PC-3 (cell line): ENCODE measurements at regions not wholly inside any gene's neighbourhood (a gene's known extent, or its start where the extent isn't known, plus 50 kb on each side); places are given as distances from the start of the nearest gene placed in this dataset.

Experiments
- ATAC-seq: fragments of 200-7000 bp; cut with Tn5 transposase; 2 replicates; pipeline ENCODE4 v1.9.1; 2020; ENCODE audit warnings: mild to moderate bottlenecking, moderate library complexity
- BruUV-seq: library from RNA; stranded (reverse); fragments of 400-500 nt; replicated peaks from 2 replicates; lab custom pipeline; 2021; lab: Mats Ljungman, UMichigan
- CTCF ChIA-PET: fragments of 300-600 bp; sonication (Branson Sonifier 250); formaldehyde crosslinking; loops from one replicate; lab custom pipeline; 2022; ENCODE audit warnings: antibody characterized with exemption; lab: Charles Lee
- POLR2A ChIA-PET: fragments of 300-600 bp; sonication (Branson Sonifier 250); formaldehyde crosslinking; loops from one replicate; lab custom pipeline; 2022; ENCODE audit warnings: antibody characterized with exemption; ENCODE audit not compliant: unreplicated experiment; lab: Charles Lee
- DNase-seq: peaks from one replicate; pipeline ENCODE4 v3.0.0-alpha.2; 2015
- H2AFZ ChIP-seq: fragments of 300-600 bp; sonication (generic); 2 replicates; pipeline ENCODE4 v1.6.0; 2016; ENCODE audit warnings: antibody characterized with exemption, low read length
- H3F3A ChIP-seq: fragments of 300-600 bp; sonication (generic); one replicate; pipeline ENCODE4 v1.6.0; 2017; ENCODE audit warnings: antibody characterized with exemption, low read length, control low read depth, mild to moderate bottlenecking; ENCODE audit not compliant: unreplicated experiment
- H3K27ac ChIP-seq: fragments of 300-600 bp; sonication (generic); 2 replicates; pipeline ENCODE4 v1.5.1; 2016; ENCODE audit warnings: mild to moderate bottlenecking, low read length
- H3K27me3 ChIP-seq: fragments of 300-600 bp; sonication (generic); 2 replicates; pipeline ENCODE4 v1.6.1; 2016; ENCODE audit warnings: low read length, mixed read lengths
- H3K36me3 ChIP-seq: fragments of 300-600 bp; sonication (generic); 2 replicates; pipeline ENCODE4 v1.6.1; 2016; ENCODE audit warnings: low read depth, mixed run types, low read length, mixed read lengths
- H3K4me1 ChIP-seq: fragments of 300-600 bp; sonication (generic); 2 replicates; pipeline ENCODE4 v1.5.1; 2016; ENCODE audit warnings: low read length; ENCODE audit not compliant: insufficient read depth
- H3K4me2 ChIP-seq: fragments of 300-600 bp; sonication (generic); 2 replicates; pipeline ENCODE4 v1.6.0; 2016; ENCODE audit warnings: low read length
- H3K4me3 ChIP-seq: fragments of 300-600 bp; sonication (generic); 2 replicates; pipeline ENCODE4 v1.5.1; 2016; ENCODE audit warnings: mild to moderate bottlenecking, low read length, mixed read lengths
- H3K79me2 ChIP-seq: fragments of 300-600 bp; sonication (generic); 2 replicates; pipeline ENCODE4 v1.6.1; 2017; ENCODE audit warnings: low read length, mixed read lengths
- H3K9ac ChIP-seq: fragments of 300-600 bp; sonication (generic); 2 replicates; pipeline ENCODE4 v1.6.0; 2016; ENCODE audit warnings: mild to moderate bottlenecking, low read length
- H3K9me2 ChIP-seq: fragments of 300-600 bp; sonication (generic); replicated peaks from 2 replicates; pipeline ENCODE4 v1.6.1; 2016; ENCODE audit warnings: mixed run types, low read length, mixed read lengths
- H3K9me3 ChIP-seq: fragments of 300-600 bp; sonication (generic); 2 replicates; pipeline ENCODE4 v1.6.1; 2016; ENCODE audit warnings: low read length, mixed read lengths
- H4K20me1 ChIP-seq: fragments of 300-600 bp; sonication (generic); 2 replicates; pipeline ENCODE4 v1.6.1; 2016; ENCODE audit warnings: low read length, mixed read lengths
- CTCF ChIP-seq: fragments of 300-600 bp; sonication (generic); conservative IDR thresholded peaks from 2 replicates; pipeline ENCODE4 v1.5.1; 2017; ENCODE audit warnings: antibody characterized with exemption, low read depth, mild to moderate bottlenecking, low read length
- EZH2 ChIP-seq: fragments of 300-600 bp; sonication (generic); IDR thresholded peaks from one replicate; pipeline ENCODE4 v1.6.1; 2017; ENCODE audit warnings: antibody characterized with exemption, mild to moderate bottlenecking, low read length; ENCODE audit not compliant: unreplicated experiment
- EZH2phosphoT487 ChIP-seq: fragments of 300-600 bp; sonication (generic); IDR thresholded peaks from 2 replicates; pipeline ENCODE4 v1.6.1; 2018; ENCODE audit warnings: mild to moderate bottlenecking, antibody characterized with exemption, low read length, borderline replicate concordance
- intact Hi-C: fragments of 100-400 bp; cut with micrococcal nuclease; formaldehyde crosslinking; loops from 2 replicates; pipeline ENCODE4 v1.9.0; 2023

GRCh38 chr1:157915859-157916258 lies 74.3 kb upstream of the CD5L start:
- Histone ChIP-seq H3K4me2 (no peak overlapping the region), H3K79me2 (no peaks in the 10 kb centered on the region), H3K27me3 (peaks cover 69% of the 10 kb centered on the region), H2AFZ (no peak overlapping the region), H3K4me1 (no peaks in the 10 kb centered on the region), H3K9me3 (no peaks in the 10 kb centered on the region), H3F3A (no peaks in the 10 kb centered on the region), H4K20me1 (no peaks in the 10 kb centered on the region), H3K36me3 (no peaks in the 10 kb centered on the region), H3K9me2 (no peaks in the 10 kb centered on the region), H3K27ac (no peak overlapping the region), H3K9ac (no peak overlapping the region), H3K4me3 (no peak overlapping the region)
- intact Hi-C loops: no loop called here
- DNase-seq (no peak), ATAC-seq (no peak)
- BruUV-seq: no TSS peak
- CTCF ChIA-PET: no interaction called here
- TF ChIP-seq EZH2 (no peak), EZH2phosphoT487 (no peak), CTCF (no peak)
- POLR2A ChIA-PET: no interaction called here

- Histone ChIP-seq H3K9ac (no peak overlapping the region), H3K36me3 (no peaks in the 10 kb centered on the region), H3K4me1 (no peaks in the 10 kb centered on the region), H4K20me1 (no peaks in the 10 kb centered on the region), H3F3A (no peaks in the 10 kb centered on the region), H3K4me3 (no peak overlapping the region), H3K9me2 (no peaks in the 10 kb centered on the region), H2AFZ (no peak overlapping the region), H3K27me3 (peaks cover 80% of the 10 kb centered on the region), H3K27ac (no peak overlapping the region), H3K79me2 (no peaks in the 10 kb centered on the region), H3K9me3 (no peaks in the 10 kb centered on the region), H3K4me2 (no peak overlapping the region)
- DNase-seq (no peak), ATAC-seq (no peak)
- BruUV-seq: no TSS peak
- ChIA-PET CTCF (no interaction called here), POLR2A (no interaction called here)
- TF ChIP-seq EZH2: no peak
- no peak for TF ChIP-seq CTCF
- TF ChIP-seq EZH2phosphoT487: no peak
- intact Hi-C loops: no loop called here
These were observed 75.4 kb upstream of the CD5L start for GRCh38 chr1:157916887-157917570.

GRCh38 chr1:157920748-157921147 lies 72.7 kb upstream of the KIRREL1 start:
- H3K9ac ChIP-seq: no peak overlapping the region
- H3F3A ChIP-seq: no peaks in the 10 kb centered on the region
- peaks cover 97% of the 10 kb centered on the region for H3K27me3 ChIP-seq
- no peaks in the 10 kb centered on the region for H3K36me3 ChIP-seq
- ChIA-PET CTCF (no interaction called here), POLR2A (no interaction called here)
- DNase-seq (no peak), ATAC-seq (no peak)
- intact Hi-C loops: no loop called here
- H4K20me1 ChIP-seq: no peaks in the 10 kb centered on the region
- TF ChIP-seq CTCF (no peak), EZH2phosphoT487 (no peak), EZH2 (no peak)
- H3K4me1 ChIP-seq: no peaks in the 10 kb centered on the region
- no peaks in the 10 kb centered on the region for H3K9me3 ChIP-seq
- no peak overlapping the region for H3K4me2 ChIP-seq
- H3K9me2 ChIP-seq: no peaks in the 10 kb centered on the region
- H2AFZ ChIP-seq: no peak overlapping the region
- no peak overlapping the region for H3K4me3 ChIP-seq
- H3K27ac ChIP-seq: no peak overlapping the region
- H3K79me2 ChIP-seq: no peaks in the 10 kb centered on the region
- no TSS peak for BruUV-seq
